HCT116 (cell line): ENCODE measurements at regions not wholly inside any gene's neighbourhood (a gene's known extent, or its start where the extent isn't known, plus 50 kb on each side); places are given as distances from the start of the nearest gene placed in this dataset.

ENCODE experiments used
- ATAC-seq: fragments of 200-7000 bp; cut with Tn5 transposase; 2 replicates; pipeline ENCODE4 v1.9.1; 2020; ENCODE audit warnings: mild to moderate bottlenecking, moderate library complexity
- BruUV-seq: library from RNA; stranded (reverse); fragments of 400-500 nt; replicated peaks from 2 replicates; lab custom pipeline; 2021; lab: Mats Ljungman, UMichigan
- CTCF ChIA-PET: fragments of 300-600 bp; sonication (Branson Sonifier 250); formaldehyde crosslinking; loops from one replicate; lab custom pipeline; 2021; ENCODE audit warnings: antibody characterized with exemption; lab: Charles Lee
- POLR2A ChIA-PET: fragments of 300-600, 350-600 bp; sonication (Branson Sonifier 250); formaldehyde crosslinking; loops from one replicate; lab custom pipeline; 2021; ENCODE audit warnings: antibody characterized with exemption; lab: Charles Lee
- RAD21 ChIA-PET, 2 experiments: fragments of 300-600 bp; sonication (Branson Sonifier 250); formaldehyde crosslinking; loops; one replicate each; lab custom pipeline; 2023; ENCODE audit warnings: low total read pairs in 2 of 2; ENCODE audit not compliant: uncharacterized antibody in 2 of 2, unreplicated experiment in 2 of 2, low non-redundant PET in 1 of 2; lab: Charles Lee
- DNase-seq: peaks from one replicate; pipeline ENCODE4 v3.0.0-alpha.2; 2010; ENCODE audit warnings: low read depth, low spot score
- H2AFZ ChIP-seq: fragments of 200-600 bp; shearing (Covaris generic), sonication (generic); 2 replicates; pipeline ENCODE4 v1.6.1; 2017; ENCODE audit warnings: low read depth, mixed run types, mixed read lengths, antibody characterized with exemption, low read length; ENCODE audit not compliant: poor library complexity, severe bottlenecking
- H3K27ac ChIP-seq: 2 replicates; pipeline ENCODE4 v1.5.1; 2012; ENCODE audit warnings: low read depth, low read length
- H3K27me3 ChIP-seq: fragments of 200-600 bp; sonication (generic); 2 replicates; pipeline ENCODE4 v1.6.1; 2016; ENCODE audit warnings: mixed run types, low read length, mixed read lengths; ENCODE audit not compliant: insufficient read depth
- H3K36me3 ChIP-seq, 2 experiments: fragments of 200-500 bp in 1 of 2; fragments of 200-600 bp in 1 of 2; sonication (Bioruptor generic) in 1 of 2; sonication (generic) in 1 of 2; 2 replicates each; pipeline versions ENCODE4 v1.5.1 to v1.6.1; 2014 to 2016; ENCODE audit warnings: low read length in 2 of 2, inconsistent platforms in 1 of 2, mixed read lengths in 1 of 2, mixed run types in 1 of 2; ENCODE audit not compliant: insufficient read depth in 2 of 2, control insufficient read depth in 1 of 2
- H3K4me1 ChIP-seq, 2 experiments: fragments of 200-600 bp in 1 of 2; sonication (generic) in 1 of 2; 2 replicates each; pipeline versions ENCODE4 v1.5.1 to v1.6.1; 2012 to 2017; ENCODE audit warnings: low read length in 2 of 2, inconsistent platforms in 1 of 2, mild to moderate bottlenecking in 1 of 2, mixed read lengths in 1 of 2, mixed run types in 1 of 2, moderate library complexity in 1 of 2; ENCODE audit not compliant: insufficient read depth in 2 of 2, control insufficient read depth in 1 of 2
- H3K4me2 ChIP-seq: fragments of 200-600 bp; sonication (generic); 2 replicates; pipeline ENCODE4 v1.6.1; 2017; ENCODE audit warnings: mixed run types, low read length, mixed read lengths
- H3K4me3 ChIP-seq, 2 experiments: fragments of 200-600 bp in 1 of 2; sonication (generic) in 1 of 2; replicated peaks in 1 of 2; 2 replicates each; pipeline ENCODE4 v1.5.1; 2011 to 2016; ENCODE audit warnings: low read length in 2 of 2, control low read depth in 1 of 2, low read depth in 1 of 2, mild to moderate bottlenecking in 1 of 2, mixed read lengths in 1 of 2, mixed run types in 1 of 2
- H3K79me2 ChIP-seq: fragments of 200-600 bp; sonication (generic); 2 replicates; pipeline ENCODE4 v1.6.1; 2017; ENCODE audit warnings: mild to moderate bottlenecking, mixed run types, low read length, moderate library complexity, mixed read lengths; ENCODE audit not compliant: insufficient read depth
- H3K9ac ChIP-seq: fragments of 200-600 bp; sonication (generic); 2 replicates; pipeline ENCODE4 v1.6.1; 2016; ENCODE audit warnings: low read length, mixed read lengths
- H3K9me2 ChIP-seq: fragments of 200-600 bp; sonication (generic), shearing (Covaris generic); 2 replicates; pipeline ENCODE4 v1.6.1; 2017; ENCODE audit warnings: mixed run types, mild to moderate bottlenecking, moderate library complexity; ENCODE audit not compliant: insufficient read depth
- H3K9me3 ChIP-seq, 2 experiments: fragments of 200-500 bp in 1 of 2; fragments of 200-600 bp in 1 of 2; sonication (Bioruptor generic) in 1 of 2; sonication (generic) in 1 of 2; 2 replicates each; pipeline ENCODE4 v1.6.1; 2014 to 2017; ENCODE audit warnings: low read length in 2 of 2, mixed read lengths in 2 of 2, inconsistent platforms in 1 of 2, low read depth in 1 of 2, mild to moderate bottlenecking in 1 of 2, mixed run types in 1 of 2, moderate library complexity in 1 of 2; ENCODE audit not compliant: control insufficient read depth in 1 of 2, insufficient read depth in 1 of 2
- H4K20me1 ChIP-seq: fragments of 200-600 bp; sonication (generic), shearing (Covaris generic); 2 replicates; pipeline ENCODE4 v1.6.1; 2017; ENCODE audit warnings: mixed run types, mild to moderate bottlenecking, moderate library complexity; ENCODE audit not compliant: insufficient read depth
- CBX3 ChIP-seq: IDR thresholded peaks from 2 replicates; pipeline ENCODE4 v1.6.1; 2012; ENCODE audit warnings: low read depth
- CEBPB ChIP-seq: IDR thresholded peaks from 2 replicates; pipeline ENCODE4 v1.6.1; 2012; ENCODE audit warnings: low read depth
- EGR1 ChIP-seq: IDR thresholded peaks from 2 replicates; pipeline ENCODE4 v1.6.1; 2012; ENCODE audit warnings: low read depth
- ELF1 ChIP-seq: IDR thresholded peaks from 2 replicates; pipeline ENCODE4 v1.6.1; 2012; ENCODE audit warnings: low read depth, borderline replicate concordance
- EZH2 ChIP-seq: fragments of 200-600 bp; sonication (generic); IDR thresholded peaks from 2 replicates; pipeline ENCODE4 v1.6.1; 2017; ENCODE audit warnings: antibody characterized with exemption, mixed run types
- EZH2phosphoT487 ChIP-seq: fragments of 200-600 bp; IDR thresholded peaks from 2 replicates; pipeline ENCODE4 v1.6.1; 2018; ENCODE audit warnings: antibody characterized with exemption, borderline replicate concordance
- POLR2AphosphoS5 ChIP-seq: IDR thresholded peaks from 2 replicates; pipeline ENCODE4 v1.6.1; 2011; ENCODE audit warnings: mild to moderate bottlenecking, low read depth, low read length, moderate library complexity
- RAD21 ChIP-seq: IDR thresholded peaks from 2 replicates; pipeline ENCODE4 v1.6.1; 2012; ENCODE audit warnings: low read depth, mild to moderate bottlenecking
- SIN3A ChIP-seq: IDR thresholded peaks from 2 replicates; pipeline ENCODE4 v1.6.1; 2012; ENCODE audit warnings: low read depth
- YY1 ChIP-seq: IDR thresholded peaks from 2 replicates; pipeline ENCODE4 v1.6.1; 2011; ENCODE audit warnings: low read length, low read depth, moderate library complexity, mild to moderate bottlenecking; ENCODE audit not compliant: insufficient replicate concordance; ENCODE audit errors: extremely low read depth
- ZFX ChIP-seq: fragments of 450-650 bp; IDR thresholded peaks from 2 replicates; pipeline ENCODE4 v1.6.1; 2017
- intact Hi-C: fragments of 100-400 bp; cut with micrococcal nuclease; formaldehyde crosslinking; loops from 2 replicates; pipeline ENCODE4 v1.10.0; 2022
- TF ChIP-seq, protein P1 (sequence below): IDR thresholded peaks from 2 replicates; pipeline ENCODE4 v1.6.1; 2012; ENCODE audit warnings: low read depth
- TF ChIP-seq, protein P2 (sequence below): IDR thresholded peaks from 2 replicates; pipeline ENCODE4 v1.6.1; 2012
- TF ChIP-seq, protein P3 (sequence below): IDR thresholded peaks from 2 replicates; pipeline ENCODE4 v1.6.1; 2012
- TF ChIP-seq, protein P4 (sequence below): IDR thresholded peaks from 2 replicates; pipeline ENCODE4 v1.6.1; 2011; ENCODE audit warnings: mild to moderate bottlenecking, low read length, moderate library complexity; ENCODE audit not compliant: insufficient replicate concordance; ENCODE audit errors: extremely low read depth

DNA sequence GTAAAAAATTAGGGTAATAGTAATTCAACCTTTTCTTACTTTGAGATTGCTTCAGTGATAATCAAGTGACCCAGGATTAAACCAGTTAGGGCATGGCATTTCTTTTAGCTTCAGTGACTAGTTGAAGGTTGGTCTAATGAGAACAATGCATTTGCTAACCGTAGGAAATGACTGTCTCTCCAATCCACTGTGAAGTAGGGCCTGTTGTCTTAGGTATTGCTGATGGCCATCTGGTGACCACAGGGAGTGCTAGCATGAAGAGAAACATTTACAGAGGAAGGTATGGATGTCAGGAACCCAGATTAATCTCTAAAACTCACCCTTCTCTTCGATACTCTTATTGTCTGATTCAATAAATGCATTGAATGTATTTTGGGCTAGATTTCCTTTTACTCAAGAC is 535.9 kb upstream of the SEMA6A start:
- ChIA-PET RAD21 (no interaction called here), CTCF (no interaction called here), POLR2A (no interaction called here)
- intact Hi-C loops = no loop called here
- BruUV-seq = no TSS peak
- Histone ChIP-seq H3K4me1 (no peaks in the 10 kb centered on the region), H3K79me2 (no peaks in the 10 kb centered on the region), H3K27me3 (no peaks in the 10 kb centered on the region), H3K4me3 (no peak overlapping the region), H3K9me3 (no peaks in the 10 kb centered on the region), H3K9ac (no peak overlapping the region), H3K27ac (no peak overlapping the region), H2AFZ (no peak overlapping the region), H3K36me3 (no peaks in the 10 kb centered on the region), H4K20me1 (no peaks in the 10 kb centered on the region), H3K9me2 (no peaks in the 10 kb centered on the region), H3K4me2 (no peak overlapping the region)
- no peak for DNase-seq
- no peak for ATAC-seq
- TF ChIP-seq, protein P1, sequence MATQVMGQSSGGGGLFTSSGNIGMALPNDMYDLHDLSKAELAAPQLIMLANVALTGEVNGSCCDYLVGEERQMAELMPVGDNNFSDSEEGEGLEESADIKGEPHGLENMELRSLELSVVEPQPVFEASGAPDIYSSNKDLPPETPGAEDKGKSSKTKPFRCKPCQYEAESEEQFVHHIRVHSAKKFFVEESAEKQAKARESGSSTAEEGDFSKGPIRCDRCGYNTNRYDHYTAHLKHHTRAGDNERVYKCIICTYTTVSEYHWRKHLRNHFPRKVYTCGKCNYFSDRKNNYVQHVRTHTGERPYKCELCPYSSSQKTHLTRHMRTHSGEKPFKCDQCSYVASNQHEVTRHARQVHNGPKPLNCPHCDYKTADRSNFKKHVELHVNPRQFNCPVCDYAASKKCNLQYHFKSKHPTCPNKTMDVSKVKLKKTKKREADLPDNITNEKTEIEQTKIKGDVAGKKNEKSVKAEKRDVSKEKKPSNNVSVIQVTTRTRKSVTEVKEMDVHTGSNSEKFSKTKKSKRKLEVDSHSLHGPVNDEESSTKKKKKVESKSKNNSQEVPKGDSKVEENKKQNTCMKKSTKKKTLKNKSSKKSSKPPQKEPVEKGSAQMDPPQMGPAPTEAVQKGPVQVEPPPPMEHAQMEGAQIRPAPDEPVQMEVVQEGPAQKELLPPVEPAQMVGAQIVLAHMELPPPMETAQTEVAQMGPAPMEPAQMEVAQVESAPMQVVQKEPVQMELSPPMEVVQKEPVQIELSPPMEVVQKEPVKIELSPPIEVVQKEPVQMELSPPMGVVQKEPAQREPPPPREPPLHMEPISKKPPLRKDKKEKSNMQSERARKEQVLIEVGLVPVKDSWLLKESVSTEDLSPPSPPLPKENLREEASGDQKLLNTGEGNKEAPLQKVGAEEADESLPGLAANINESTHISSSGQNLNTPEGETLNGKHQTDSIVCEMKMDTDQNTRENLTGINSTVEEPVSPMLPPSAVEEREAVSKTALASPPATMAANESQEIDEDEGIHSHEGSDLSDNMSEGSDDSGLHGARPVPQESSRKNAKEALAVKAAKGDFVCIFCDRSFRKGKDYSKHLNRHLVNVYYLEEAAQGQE = no peak
- no peak for TF ChIP-seq EZH2phosphoT487
- TF ChIP-seq RAD21 = no peak
- TF ChIP-seq EGR1 = no peak
- TF ChIP-seq POLR2AphosphoS5 = no peak
- TF ChIP-seq ZFX = no peak
- no peak for TF ChIP-seq CEBPB
- no peak for TF ChIP-seq YY1
- TF ChIP-seq, protein P2, sequence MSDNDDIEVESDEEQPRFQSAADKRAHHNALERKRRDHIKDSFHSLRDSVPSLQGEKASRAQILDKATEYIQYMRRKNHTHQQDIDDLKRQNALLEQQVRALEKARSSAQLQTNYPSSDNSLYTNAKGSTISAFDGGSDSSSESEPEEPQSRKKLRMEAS = no peak
- no peak for TF ChIP-seq ELF1
- TF ChIP-seq EZH2 = no peak
- TF ChIP-seq, protein P3, sequence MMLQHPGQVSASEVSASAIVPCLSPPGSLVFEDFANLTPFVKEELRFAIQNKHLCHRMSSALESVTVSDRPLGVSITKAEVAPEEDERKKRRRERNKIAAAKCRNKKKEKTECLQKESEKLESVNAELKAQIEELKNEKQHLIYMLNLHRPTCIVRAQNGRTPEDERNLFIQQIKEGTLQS = no peak
- TF ChIP-seq, protein P4, sequence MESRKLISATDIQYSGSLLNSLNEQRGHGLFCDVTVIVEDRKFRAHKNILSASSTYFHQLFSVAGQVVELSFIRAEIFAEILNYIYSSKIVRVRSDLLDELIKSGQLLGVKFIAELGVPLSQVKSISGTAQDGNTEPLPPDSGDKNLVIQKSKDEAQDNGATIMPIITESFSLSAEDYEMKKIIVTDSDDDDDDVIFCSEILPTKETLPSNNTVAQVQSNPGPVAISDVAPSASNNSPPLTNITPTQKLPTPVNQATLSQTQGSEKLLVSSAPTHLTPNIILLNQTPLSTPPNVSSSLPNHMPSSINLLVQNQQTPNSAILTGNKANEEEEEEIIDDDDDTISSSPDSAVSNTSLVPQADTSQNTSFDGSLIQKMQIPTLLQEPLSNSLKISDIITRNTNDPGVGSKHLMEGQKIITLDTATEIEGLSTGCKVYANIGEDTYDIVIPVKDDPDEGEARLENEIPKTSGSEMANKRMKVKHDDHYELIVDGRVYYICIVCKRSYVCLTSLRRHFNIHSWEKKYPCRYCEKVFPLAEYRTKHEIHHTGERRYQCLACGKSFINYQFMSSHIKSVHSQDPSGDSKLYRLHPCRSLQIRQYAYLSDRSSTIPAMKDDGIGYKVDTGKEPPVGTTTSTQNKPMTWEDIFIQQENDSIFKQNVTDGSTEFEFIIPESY = no peak
- no peak for TF ChIP-seq SIN3A
- TF ChIP-seq CBX3 = no peak
